NCI-H2227 treated with DMSO at 0.1 percent for 48 hours (cell line): ENCODE measurements at regions not wholly inside any gene's neighbourhood (a gene's known extent, or its start where the extent isn't known, plus 50 kb on each side); places are given as distances from the start of the nearest gene placed in this dataset.
"Not testable (repeated sequence)": the region's sequence is repeated elsewhere in the genome, so short reads cannot be mapped to it uniquely, and the experiment has no call there.

Experiments used
- DNase-seq: peaks from one replicate; lab custom pipeline; 2025; lab: John Stamatoyannopoulos, UW

- DNase-seq: peak; percentile 83
These were observed 88.0 kb upstream of the RPRML start for GRCh38 chr17:47066841-47067682.

GRCh38 chr17:47066095-47066494 lies 87.0 kb upstream of the RPRML start:
- DNase-seq: no peak

- no peak for DNase-seq
These were observed 85.6 kb upstream of the RPRML start for GRCh38 chr17:47064684-47065083.

GRCh38 chr17:47063475-47063874 lies 84.4 kb upstream of the RPRML start:
- no peak for DNase-seq

GRCh38 chr17:47062851-47063250 lies 83.8 kb upstream of the RPRML start:
- DNase-seq: not testable (repeated sequence)

- not testable (repeated sequence) for DNase-seq
These were observed 81.0 kb upstream of the RPRML start for GRCh38 chr17:47060005-47060404.

- no peak for DNase-seq
These were observed 78.8 kb upstream of the RPRML start for GRCh38 chr17:47057830-47058229.

- not testable (repeated sequence) for DNase-seq
These were observed 78.2 kb upstream of the RPRML start for GRCh38 chr17:47057279-47057678.

- DNase-seq: not testable (repeated sequence)
These were observed 77.6 kb upstream of the RPRML start for GRCh38 chr17:47056687-47057086.
